Fibroblast of lung (primary cell): ENCODE measurements at regions not wholly inside any gene's neighbourhood (a gene's known extent, or its start where the extent isn't known, plus 50 kb on each side); places are given as distances from the start of the nearest gene placed in this dataset.

Source experiments
- DNase-seq, 2 donors: peaks; one replicate each; pipeline versions ENCODE4 v3.0.0 to v3.0.0-alpha.2; 2010; ENCODE audit warnings: low read depth in 2 of 2
- H2AFZ ChIP-seq: 2 replicates; pipeline ENCODE4 v1.5.1; 2012; ENCODE audit warnings: low read length, control low read depth, inconsistent platforms
- H3K27ac ChIP-seq: 2 replicates; pipeline ENCODE4 v1.5.1; 2011; ENCODE audit warnings: low read length, control low read depth; ENCODE audit not compliant: insufficient read depth
- H3K27me3 ChIP-seq: 2 replicates; pipeline ENCODE4 v1.5.1; 2011; ENCODE audit warnings: mild to moderate bottlenecking, low read length; ENCODE audit not compliant: control insufficient read depth, insufficient read depth
- H3K36me3 ChIP-seq: 2 replicates; pipeline ENCODE4 v1.5.1; 2011; ENCODE audit warnings: low read length; ENCODE audit not compliant: control insufficient read depth, insufficient read depth
- H3K4me1 ChIP-seq: 2 replicates; pipeline ENCODE4 v1.5.1; 2011; ENCODE audit warnings: low read length; ENCODE audit not compliant: control insufficient read depth, insufficient read depth; ENCODE audit errors: extremely low read depth
- H3K4me2 ChIP-seq: 2 replicates; pipeline ENCODE4 v1.5.1; 2011; ENCODE audit warnings: low read length, control low read depth; ENCODE audit not compliant: insufficient read depth; ENCODE audit errors: extremely low read depth
- H3K4me3 ChIP-seq, 4 experiments: fragments of 200-600 bp in 1 of 4; sonication (generic) in 1 of 4; replicated peaks in 1 of 4; 2 replicates each; pipeline ENCODE4 v1.5.1; 2011 to 2016; ENCODE audit warnings: low read length in 4 of 4, low read depth in 3 of 4, mild to moderate bottlenecking in 3 of 4, control low read depth in 2 of 4, inconsistent platforms in 1 of 4, mixed read lengths in 1 of 4; ENCODE audit not compliant: insufficient read depth in 1 of 4; ENCODE audit errors: control extremely low read depth in 1 of 4
- H3K79me2 ChIP-seq: 2 replicates; pipeline ENCODE4 v1.5.1; 2012; ENCODE audit warnings: mild to moderate bottlenecking, low read length, inconsistent platforms; ENCODE audit not compliant: control insufficient read depth, insufficient read depth
- H3K9ac ChIP-seq: 2 replicates; pipeline ENCODE4 v1.5.1; 2011; ENCODE audit warnings: mild to moderate bottlenecking, low read length, control low read depth; ENCODE audit not compliant: insufficient read depth
- H3K9me3 ChIP-seq: 2 replicates; pipeline ENCODE4 v1.5.1; 2012; ENCODE audit warnings: low read depth, low read length; ENCODE audit not compliant: control insufficient read depth, insufficient read depth
- H4K20me1 ChIP-seq: 2 replicates; pipeline ENCODE4 v1.5.1; 2011; ENCODE audit warnings: low read length; ENCODE audit not compliant: control insufficient read depth, insufficient read depth; ENCODE audit errors: extremely low read depth
- CTCF ChIP-seq, 2 donors: IDR thresholded peaks in 1 of 2; conservative IDR thresholded peaks in 1 of 2; 1 replicate in 1 of 2; 2 replicates in 1 of 2; pipeline ENCODE4 v1.5.1; 2011 to 2012; ENCODE audit warnings: low read length in 2 of 2, control low read depth in 1 of 2, inconsistent platforms in 1 of 2, low read depth in 1 of 2, mild to moderate bottlenecking in 1 of 2
- EZH2 ChIP-seq: IDR thresholded peaks from 2 replicates; pipeline ENCODE4 v1.5.1; 2012; ENCODE audit warnings: low read length, control low read depth, mild to moderate bottlenecking; ENCODE audit errors: missing control alignments

DNA sequence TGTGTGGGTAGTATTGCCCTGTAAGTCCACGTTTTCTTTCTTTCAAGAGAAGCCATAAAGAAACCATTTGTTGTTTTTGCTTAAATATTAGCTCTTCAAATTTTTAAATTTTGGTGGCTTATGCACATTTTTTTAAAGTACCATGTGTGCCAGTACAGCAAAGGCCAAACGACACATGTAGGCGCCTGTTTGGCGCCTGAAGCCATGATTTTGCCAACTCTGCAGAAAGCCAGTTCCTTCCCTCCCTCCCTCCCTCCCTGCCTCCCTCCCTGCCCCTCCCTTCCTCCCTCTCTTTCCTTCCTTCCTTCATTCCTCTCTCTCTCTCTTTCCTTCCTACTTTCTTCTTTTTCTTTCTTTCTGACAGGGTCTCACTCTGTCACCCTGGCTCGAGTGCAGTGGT is 65.9 kb upstream of the LIMCH1 start:
- no peak for DNase-seq
- Histone ChIP-seq H3K4me3 (no peak overlapping the region), H3K9me3 (no peaks in the 10 kb centered on the region), H3K27me3 (no peaks in the 10 kb centered on the region), H2AFZ (no peak overlapping the region), H3K79me2 (no peaks in the 10 kb centered on the region), H3K4me2 (no peak overlapping the region), H4K20me1 (no peaks in the 10 kb centered on the region), H3K27ac (no peak overlapping the region), H3K36me3 (no peaks in the 10 kb centered on the region), H3K4me1 (no peaks in the 10 kb centered on the region), H3K9ac (no peak overlapping the region)
- TF ChIP-seq CTCF (conservative IDR thresholded peaks at IDR 0.05 in 1 of 2, IDR thresholded peaks at IDR 0.05 in 1 of 2; ENCODE audit: low read depth in 1 of 2, low read length in 2 of 2) (no peak), EZH2 (no peak)

GRCh38 chr4:41473176-41473575 is 64.8 kb upstream of the LIMCH1 start:
- Histone ChIP-seq H3K27ac (no peak overlapping the region), H3K4me2 (no peak overlapping the region), H3K9me3 (no peaks in the 10 kb centered on the region), H3K9ac (no peak overlapping the region), H2AFZ (no peak overlapping the region), H3K4me3 (no peak overlapping the region), H3K4me1 (no peaks in the 10 kb centered on the region), H4K20me1 (no peaks in the 10 kb centered on the region), H3K79me2 (no peaks in the 10 kb centered on the region), H3K36me3 (no peaks in the 10 kb centered on the region), H3K27me3 (no peaks in the 10 kb centered on the region)
- no peak for TF ChIP-seq EZH2
- no peak for DNase-seq

DNA sequence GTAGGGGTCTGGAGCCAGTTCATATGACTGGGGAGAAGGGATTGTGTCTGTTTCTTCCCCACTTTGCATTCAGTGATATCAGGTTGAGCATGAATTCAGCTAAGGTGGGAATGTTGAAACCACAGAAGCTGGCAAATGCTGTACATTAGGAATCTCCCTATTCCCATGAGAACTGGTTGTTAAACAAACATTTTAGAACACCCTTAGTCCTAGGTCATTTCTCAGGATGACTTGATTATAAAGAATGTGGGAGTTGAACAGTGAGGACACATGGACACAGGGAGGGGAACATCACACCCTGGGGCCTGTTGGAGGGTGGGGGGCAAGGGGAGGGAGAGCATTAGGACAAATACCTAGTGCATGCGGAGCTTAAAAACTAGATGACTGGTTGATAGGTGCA is 62.6 kb upstream of the LIMCH1 start:
- H3K9me3 ChIP-seq = no peaks in the 10 kb centered on the region
- no peak for TF ChIP-seq CTCF (conservative IDR thresholded peaks at IDR 0.05 in 1 of 2, IDR thresholded peaks at IDR 0.05 in 1 of 2; ENCODE audit: low read depth in 1 of 2, low read length in 2 of 2)
- no peak for TF ChIP-seq EZH2
- no peaks in the 10 kb centered on the region for H4K20me1 ChIP-seq
- no peak overlapping the region for H2AFZ ChIP-seq
- H3K9ac ChIP-seq = no peak overlapping the region
- no peak overlapping the region for H3K4me3 ChIP-seq
- H3K27me3 ChIP-seq = no peaks in the 10 kb centered on the region
- H3K4me2 ChIP-seq = no peak overlapping the region
- H3K36me3 ChIP-seq = no peaks in the 10 kb centered on the region
- H3K27ac ChIP-seq = no peak overlapping the region
- H3K4me1 ChIP-seq = no peaks in the 10 kb centered on the region
- DNase-seq = no peak
- H3K79me2 ChIP-seq = no peaks in the 10 kb centered on the region
